ENCODE measurements at regions not wholly inside any gene's neighbourhood (a gene's known extent, or its start where the extent isn't known, plus 50 kb on each side); places are given as distances from the start of the nearest gene placed in this dataset.

- Histone ChIP-seq H3K27ac (no peak overlapping the region), H3K36me3 (no peaks in the 10 kb centered on the region), H3K4me3 (no peak overlapping the region), H3K9me3 (no peaks in the 10 kb centered on the region), H3K27me3 (no peaks in the 10 kb centered on the region), H3K4me1 (no peaks in the 10 kb centered on the region)
- WGBS (ENCODE audit: insufficient coverage, low coverage, low lambda C conversion rate, missing lambda C conversion rate) = 70% methylated on average over 3 of the region's 4 CpGs
- DNase-seq = no peak
- TF ChIP-seq, protein P1, sequence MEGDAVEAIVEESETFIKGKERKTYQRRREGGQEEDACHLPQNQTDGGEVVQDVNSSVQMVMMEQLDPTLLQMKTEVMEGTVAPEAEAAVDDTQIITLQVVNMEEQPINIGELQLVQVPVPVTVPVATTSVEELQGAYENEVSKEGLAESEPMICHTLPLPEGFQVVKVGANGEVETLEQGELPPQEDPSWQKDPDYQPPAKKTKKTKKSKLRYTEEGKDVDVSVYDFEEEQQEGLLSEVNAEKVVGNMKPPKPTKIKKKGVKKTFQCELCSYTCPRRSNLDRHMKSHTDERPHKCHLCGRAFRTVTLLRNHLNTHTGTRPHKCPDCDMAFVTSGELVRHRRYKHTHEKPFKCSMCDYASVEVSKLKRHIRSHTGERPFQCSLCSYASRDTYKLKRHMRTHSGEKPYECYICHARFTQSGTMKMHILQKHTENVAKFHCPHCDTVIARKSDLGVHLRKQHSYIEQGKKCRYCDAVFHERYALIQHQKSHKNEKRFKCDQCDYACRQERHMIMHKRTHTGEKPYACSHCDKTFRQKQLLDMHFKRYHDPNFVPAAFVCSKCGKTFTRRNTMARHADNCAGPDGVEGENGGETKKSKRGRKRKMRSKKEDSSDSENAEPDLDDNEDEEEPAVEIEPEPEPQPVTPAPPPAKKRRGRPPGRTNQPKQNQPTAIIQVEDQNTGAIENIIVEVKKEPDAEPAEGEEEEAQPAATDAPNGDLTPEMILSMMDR (IDR thresholded peaks at IDR 0.05) = no peak
- no peak for TF ChIP-seq POLR2A (IDR thresholded peaks at IDR 0.05)
- no peak for ATAC-seq
- intact Hi-C loops (cut with DNase I) = no loop called here
Observed at GRCh38 chr13:74620308-74620707, 486.1 kb upstream of the KLF12 start.

DNA sequence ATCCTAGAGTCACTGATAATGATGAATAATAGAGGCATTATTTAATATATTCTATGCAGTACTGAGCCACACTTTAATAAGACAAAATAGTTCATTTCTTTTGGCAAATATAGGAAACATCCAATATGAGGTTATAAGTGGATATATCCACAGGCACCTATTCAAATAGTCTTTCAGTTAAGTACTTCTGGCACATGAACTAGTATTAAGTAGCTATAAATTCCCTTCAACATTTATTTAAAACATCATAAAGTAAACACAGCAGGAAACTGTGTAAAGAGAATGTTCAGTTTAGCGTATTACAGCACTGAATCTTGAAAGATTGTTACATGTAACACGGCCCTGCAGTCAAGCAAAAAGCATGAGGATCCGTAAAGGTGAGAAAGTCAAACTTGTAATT, 463.3 kb upstream of the KLF12 start:
- TF ChIP-seq, protein P1 (IDR thresholded peaks at IDR 0.05) = no peak
- no peak for TF ChIP-seq POLR2A (IDR thresholded peaks at IDR 0.05)
- no peaks in the 10 kb centered on the region for H3K27me3 ChIP-seq
- 74% methylated on average over 3 of the region's 3 CpGs for WGBS (ENCODE audit: insufficient coverage, low coverage, low lambda C conversion rate, missing lambda C conversion rate)
- no peaks in the 10 kb centered on the region for H3K4me1 ChIP-seq
- DNase-seq (no peak), ATAC-seq (no peak)
- H3K4me3 ChIP-seq = no peak overlapping the region
- no peak overlapping the region for H3K27ac ChIP-seq
- no peaks in the 10 kb centered on the region for H3K9me3 ChIP-seq
- no peaks in the 10 kb centered on the region for H3K36me3 ChIP-seq
- intact Hi-C loops (cut with DNase I) = no loop called here

GRCh38 chr13:74596691-74597090, 462.5 kb upstream of the KLF12 start:
- WGBS (ENCODE audit: insufficient coverage, low coverage, low lambda C conversion rate, missing lambda C conversion rate) = 59% methylated on average over 5 of the region's 5 CpGs
- TF ChIP-seq, protein P1 (IDR thresholded peaks at IDR 0.05) = no peak
- no peak for TF ChIP-seq POLR2A (IDR thresholded peaks at IDR 0.05)

DNA sequence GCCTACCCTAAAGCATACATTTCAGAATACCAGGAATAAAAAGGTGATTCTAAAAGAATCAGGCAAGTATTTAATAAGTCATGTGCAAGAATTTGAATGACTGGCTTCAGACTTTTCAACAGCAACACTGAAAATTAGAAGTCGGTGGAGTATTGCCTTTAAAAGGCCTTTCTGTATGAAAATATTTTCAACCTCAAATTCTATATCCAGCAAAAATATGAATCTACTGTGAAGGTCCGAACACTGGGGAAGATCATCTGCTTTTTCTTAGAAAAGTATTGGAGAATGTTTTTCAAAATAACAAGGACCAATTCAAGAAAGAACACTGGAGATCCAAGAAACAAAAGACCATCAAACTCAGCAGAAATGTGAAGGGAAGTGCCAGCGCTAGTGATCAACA, 459.5 kb upstream of the KLF12 start:
- ATAC-seq = no peak
- 65% methylated on average over 3 of the region's 3 CpGs for WGBS (ENCODE audit: insufficient coverage, low coverage, low lambda C conversion rate, missing lambda C conversion rate)
- intact Hi-C loops (cut with DNase I) = no loop called here
- no peak for DNase-seq
- H3K27ac ChIP-seq = no peak overlapping the region
- H3K27me3 ChIP-seq = no peaks in the 10 kb centered on the region
- no peaks in the 10 kb centered on the region for H3K9me3 ChIP-seq
- no peak overlapping the region for H3K4me3 ChIP-seq
- H3K36me3 ChIP-seq = no peaks in the 10 kb centered on the region
- H3K4me1 ChIP-seq = no peaks in the 10 kb centered on the region
- no peak for TF ChIP-seq POLR2A (IDR thresholded peaks at IDR 0.05)
- TF ChIP-seq, protein P1 (IDR thresholded peaks at IDR 0.05) = no peak

More at GRCh38 chr13:74596691-74597090, 462.5 kb upstream of the KLF12 start:
- no peaks in the 10 kb centered on the region for H3K9me3 ChIP-seq
- no peak overlapping the region for H3K27ac ChIP-seq
- DNase-seq = no peak
- H3K4me3 ChIP-seq = no peak overlapping the region
- ATAC-seq = no peak
- no peaks in the 10 kb centered on the region for H3K4me1 ChIP-seq
- intact Hi-C loops (cut with DNase I) = no loop called here
- no peaks in the 10 kb centered on the region for H3K36me3 ChIP-seq
- H3K27me3 ChIP-seq = no peaks in the 10 kb centered on the region

DNA sequence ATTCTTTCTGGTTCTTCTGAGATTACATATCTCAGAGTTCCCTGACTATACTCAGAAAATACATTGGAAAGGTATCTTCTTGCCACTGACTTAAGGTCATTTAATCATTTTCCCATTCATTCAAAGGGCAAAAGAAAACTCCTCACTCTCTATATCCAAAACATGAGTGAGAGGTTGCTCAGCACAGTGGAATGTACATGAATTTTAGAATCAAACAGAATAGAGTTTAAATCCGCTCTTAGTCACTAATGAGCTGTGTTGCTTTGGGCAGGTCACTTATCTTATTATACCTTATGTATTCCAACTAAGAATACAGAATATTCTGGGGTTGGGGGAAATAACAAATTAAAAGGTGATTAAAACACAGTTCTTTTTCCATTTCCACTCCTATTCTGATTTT, 452.6 kb upstream of the KLF12 start:
- no peak for DNase-seq
- H3K27me3 ChIP-seq = no peaks in the 10 kb centered on the region
- no peak overlapping the region for H3K27ac ChIP-seq
- no peaks in the 10 kb centered on the region for H3K36me3 ChIP-seq
- no peaks in the 10 kb centered on the region for H3K4me1 ChIP-seq
- WGBS (ENCODE audit: insufficient coverage, low coverage, low lambda C conversion rate, missing lambda C conversion rate) = 93% methylated on average over 1 of the region's 1 CpG
- H3K9me3 ChIP-seq = no peaks in the 10 kb centered on the region
- no peak for TF ChIP-seq POLR2A (IDR thresholded peaks at IDR 0.05)
- no peak for ATAC-seq
- intact Hi-C loops (cut with DNase I) = no loop called here
- H3K4me3 ChIP-seq = no peak overlapping the region
